Neuron (in vitro differentiated cells): ENCODE measurements at regions not wholly inside any gene's neighbourhood (a gene's known extent, or its start where the extent isn't known, plus 50 kb on each side); places are given as distances from the start of the nearest gene placed in this dataset.

Experiments used
- H2AFZ ChIP-seq: one replicate; pipeline ENCODE4 v1.6.1; 2013; ENCODE audit warnings: low read depth, mild to moderate bottlenecking, inconsistent platforms, low read length, moderate library complexity
- H3K27me3 ChIP-seq: one replicate; pipeline ENCODE4 v1.6.1; 2013; ENCODE audit warnings: low read length; ENCODE audit not compliant: insufficient read depth
- H3K36me3 ChIP-seq: one replicate; pipeline ENCODE4 v1.6.1; 2013; ENCODE audit warnings: low read length; ENCODE audit not compliant: insufficient read depth
- H3K4me1 ChIP-seq: one replicate; pipeline ENCODE4 v1.6.1; 2013; ENCODE audit warnings: low read length; ENCODE audit not compliant: insufficient read depth
- H3K4me3 ChIP-seq: 2 replicates; pipeline ENCODE4 v1.5.1; 2013; ENCODE audit warnings: mild to moderate bottlenecking, low read length, moderate library complexity
- H3K9me3 ChIP-seq: one replicate; pipeline ENCODE4 v1.6.1; 2013; ENCODE audit warnings: low read length

DNA sequence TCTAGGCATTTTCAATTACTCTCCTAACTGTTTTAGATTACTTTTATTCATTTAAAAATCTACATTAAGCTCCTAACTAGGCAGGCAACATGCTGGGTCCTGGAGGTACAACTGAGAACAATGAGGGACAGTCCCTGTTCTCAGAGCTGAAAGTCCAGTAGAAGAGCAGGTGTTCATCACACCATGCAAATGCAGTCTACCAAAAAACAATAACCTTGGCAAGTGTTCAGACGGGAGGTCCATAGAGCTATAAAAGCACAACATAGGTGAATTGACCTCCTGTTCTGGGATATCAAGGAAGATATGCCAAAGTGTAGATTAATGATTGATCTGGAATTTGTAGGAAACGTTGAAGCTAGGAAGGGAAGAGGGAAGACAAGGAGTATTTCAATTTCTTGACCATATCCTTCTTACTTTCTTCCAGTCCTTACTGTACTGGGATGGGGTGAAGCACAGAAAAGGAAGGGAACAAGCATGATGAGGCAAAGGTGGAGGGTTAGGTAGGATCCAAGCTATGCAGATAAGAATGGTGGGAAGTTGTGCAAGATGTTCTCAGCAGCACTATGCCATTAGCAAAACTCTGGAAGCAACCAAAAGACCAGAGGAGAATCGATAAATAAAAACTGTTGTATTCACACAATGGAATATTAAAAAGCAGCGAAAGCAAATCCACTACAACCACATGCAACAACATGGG is 485.7 kb upstream of the JARID2 start:
- Histone ChIP-seq H3K4me1 (peaks cover 2% of the 10 kb centered on the region), H3K36me3 (no peaks in the 10 kb centered on the region), H3K27me3 (no peaks in the 10 kb centered on the region), H3K4me3 (no peak overlapping the region), H3K9me3 (peaks cover 2% of the 10 kb centered on the region), H2AFZ (no peak overlapping the region)

DNA sequence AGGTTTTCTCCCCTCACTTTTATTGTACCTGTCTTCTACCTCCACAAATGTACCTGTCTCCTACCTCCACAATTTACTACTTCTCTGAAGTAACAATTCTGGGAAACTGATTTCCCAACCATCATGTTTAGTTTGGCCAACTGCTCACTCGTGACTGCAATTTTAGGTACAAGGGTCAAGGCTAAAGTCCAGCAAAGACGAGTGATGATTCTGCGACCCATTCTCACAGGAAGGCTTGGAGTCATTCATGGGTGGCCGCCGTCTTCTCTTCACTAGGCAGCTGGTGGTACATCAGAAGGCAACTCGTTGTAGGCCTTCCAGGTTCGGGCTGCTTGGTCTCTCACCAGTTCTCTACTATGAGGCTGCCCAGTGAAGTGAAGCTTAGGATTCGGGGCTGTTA is 483.8 kb upstream of the JARID2 start:
- Histone ChIP-seq H3K36me3 (no peaks in the 10 kb centered on the region), H3K27me3 (no peaks in the 10 kb centered on the region), H3K9me3 (peaks cover 2% of the 10 kb centered on the region), H3K4me1 (peaks cover 2% of the 10 kb centered on the region), H3K4me3 (no peak overlapping the region), H2AFZ (no peak overlapping the region)

DNA sequence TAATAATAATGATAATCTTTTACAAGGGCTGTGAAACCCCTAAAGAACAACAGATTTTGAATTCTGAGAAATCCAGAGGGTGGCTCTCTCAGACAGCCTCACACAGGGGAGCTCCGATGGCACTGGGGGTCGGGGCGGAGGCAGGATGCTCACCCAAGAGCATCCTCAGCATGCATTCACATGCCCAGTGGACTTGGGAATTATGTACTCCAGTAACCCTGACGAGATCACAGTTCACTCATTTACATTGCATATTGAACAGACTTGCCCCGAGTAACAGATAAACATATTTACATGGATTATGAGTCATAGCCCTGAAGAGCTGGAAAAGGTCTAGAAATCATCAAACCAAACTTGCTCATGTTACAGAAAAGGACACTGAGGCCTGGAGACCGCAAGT is 482.7 kb upstream of the JARID2 start:
- H3K9me3 ChIP-seq: peaks cover 2% of the 10 kb centered on the region
- no peak overlapping the region for H3K4me3 ChIP-seq
- peaks cover 2% of the 10 kb centered on the region for H3K4me1 ChIP-seq
- H2AFZ ChIP-seq: no peak overlapping the region
- no peaks in the 10 kb centered on the region for H3K27me3 ChIP-seq
- H3K36me3 ChIP-seq: no peaks in the 10 kb centered on the region

DNA sequence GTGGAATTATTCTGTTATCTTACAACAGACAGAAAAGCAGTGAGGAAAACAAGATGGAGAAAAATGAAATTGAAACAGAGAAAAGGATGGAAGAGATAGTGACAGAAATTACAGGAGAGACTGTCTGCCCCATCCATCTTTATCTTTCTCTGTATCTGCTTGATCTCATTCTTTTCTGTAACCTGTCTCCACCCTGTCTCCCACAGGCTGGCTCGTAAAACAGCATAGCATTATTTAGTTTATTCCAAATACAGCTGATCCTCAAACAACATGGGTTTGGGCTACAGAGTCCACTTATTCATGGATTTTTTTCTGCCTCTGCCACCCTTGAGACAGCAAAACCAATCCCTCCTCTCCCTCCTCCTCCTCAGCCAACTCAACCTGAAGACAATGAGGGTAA is 482.3 kb upstream of the JARID2 start:
- peaks cover 2% of the 10 kb centered on the region for H3K9me3 ChIP-seq
- no peaks in the 10 kb centered on the region for H3K4me1 ChIP-seq

DNA sequence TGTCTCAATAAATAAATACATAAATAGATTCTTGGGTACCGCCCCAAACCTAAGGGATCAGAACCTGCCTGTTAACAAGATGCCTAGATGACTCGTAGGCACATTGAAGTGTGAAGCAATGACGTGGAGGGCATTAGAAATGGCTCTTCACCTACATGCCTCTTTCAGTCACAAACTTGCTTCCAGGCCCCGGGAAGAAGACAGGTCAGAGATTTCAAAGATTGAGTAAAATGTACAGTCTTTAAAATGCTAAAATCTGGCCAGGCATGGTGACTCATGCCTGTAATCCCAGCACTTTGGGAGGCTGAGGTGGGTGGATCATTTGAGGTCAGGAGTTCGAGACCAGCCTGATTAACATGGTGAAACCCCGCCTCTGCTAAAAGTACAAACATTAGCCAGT is 480.8 kb upstream of the JARID2 start:
- no peak overlapping the region for H3K4me3 ChIP-seq
- peaks cover 2% of the 10 kb centered on the region for H3K9me3 ChIP-seq
- no peak overlapping the region for H2AFZ ChIP-seq
- H3K4me1 ChIP-seq: peaks cover 1% of the 10 kb centered on the region
- H3K36me3 ChIP-seq: no peaks in the 10 kb centered on the region
- H3K27me3 ChIP-seq: no peaks in the 10 kb centered on the region

More for the DNA sequence above, 482.3 kb upstream of the JARID2 start:
- Histone ChIP-seq H3K36me3 (no peaks in the 10 kb centered on the region), H3K27me3 (no peaks in the 10 kb centered on the region), H2AFZ (no peak overlapping the region), H3K4me3 (no peak overlapping the region)

DNA sequence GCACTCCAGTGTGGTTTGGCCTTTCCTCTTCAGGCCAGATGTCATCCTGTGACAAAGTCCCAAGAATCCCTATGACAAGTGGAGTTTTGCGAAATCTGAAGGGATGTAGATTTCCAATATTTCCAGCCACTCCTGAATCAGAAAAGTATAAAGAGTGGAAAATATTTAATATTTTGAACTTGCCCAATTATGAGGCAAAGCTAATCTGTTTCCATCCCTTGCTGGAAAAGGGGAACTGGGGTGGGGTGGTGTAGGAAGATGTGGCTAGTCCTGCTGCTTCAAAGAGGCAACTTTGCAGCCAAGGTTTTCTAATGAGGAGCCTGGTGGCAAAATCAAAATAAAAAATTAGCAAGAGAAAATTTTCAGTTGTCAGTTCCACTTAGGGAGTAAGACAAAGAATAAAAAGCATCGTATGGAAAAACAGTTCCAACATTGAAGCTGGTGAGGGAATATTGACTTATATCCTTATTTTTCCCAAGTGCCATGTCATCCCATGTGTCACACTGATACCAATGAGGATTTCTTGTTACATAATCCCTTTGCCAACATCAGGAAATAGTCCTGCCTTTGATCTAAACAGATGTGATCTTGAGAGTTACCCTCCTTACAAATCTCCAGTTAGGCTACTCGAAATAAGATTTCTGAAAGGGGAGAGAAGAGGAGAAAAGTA is 480.0 kb upstream of the JARID2 start:
- no peaks in the 10 kb centered on the region for H3K36me3 ChIP-seq
- H3K4me3 ChIP-seq: no peak overlapping the region
- peaks cover 8% of the 10 kb centered on the region for H3K4me1 ChIP-seq
- H3K27me3 ChIP-seq: no peaks in the 10 kb centered on the region
- peaks cover 2% of the 10 kb centered on the region for H3K9me3 ChIP-seq
- no peak overlapping the region for H2AFZ ChIP-seq

DNA sequence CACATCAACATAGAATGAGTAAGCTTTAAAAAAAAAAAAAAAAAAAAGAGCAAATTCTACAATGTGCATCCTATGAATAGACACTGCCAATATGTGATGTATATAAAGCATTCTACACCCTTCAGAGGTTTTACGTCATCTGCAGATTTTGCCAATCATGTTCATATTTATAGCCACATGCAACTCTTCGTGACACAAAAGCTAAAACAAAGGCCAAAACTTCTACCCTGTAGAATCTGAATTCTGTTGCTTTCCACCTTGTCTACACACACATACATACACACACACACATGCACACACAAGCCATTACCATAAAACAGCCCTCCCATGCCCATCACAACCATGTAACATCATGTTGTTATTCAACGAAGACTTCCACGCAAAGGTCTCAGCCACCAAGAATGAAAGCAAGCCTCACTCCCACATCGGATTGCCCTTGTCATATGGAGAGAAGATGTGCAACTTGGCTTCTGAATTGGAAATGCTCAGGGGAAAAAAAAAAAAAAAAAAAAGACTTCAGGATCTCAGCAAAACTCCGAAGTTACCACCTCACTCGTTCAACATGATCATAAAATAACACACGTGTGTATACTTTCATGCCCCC is 479.4 kb upstream of the JARID2 start:
- Histone ChIP-seq H3K4me1 (peaks cover 9% of the 10 kb centered on the region), H3K36me3 (no peaks in the 10 kb centered on the region), H3K9me3 (no peaks in the 10 kb centered on the region), H3K27me3 (no peaks in the 10 kb centered on the region), H2AFZ (no peak overlapping the region), H3K4me3 (no peak overlapping the region)

DNA sequence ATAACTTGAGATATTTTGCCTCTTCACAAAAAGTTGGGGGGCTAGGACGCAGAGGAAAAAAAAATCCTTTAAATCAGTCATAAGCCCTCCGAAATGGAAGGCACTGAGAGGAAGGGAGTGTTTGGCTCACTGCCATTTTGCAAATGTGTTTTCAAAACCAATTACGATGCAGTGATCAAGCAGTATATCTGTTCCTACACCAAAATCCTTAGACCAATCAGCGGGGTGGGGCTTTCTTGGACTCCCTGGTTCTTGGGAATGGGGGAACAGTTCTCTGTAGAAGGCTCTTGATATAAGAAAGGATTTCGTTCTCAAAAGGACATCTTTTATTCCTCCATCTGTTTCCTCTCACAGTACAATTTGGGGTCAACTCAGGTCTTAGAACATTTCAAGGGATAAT is 478.6 kb upstream of the JARID2 start:
- H3K9me3 ChIP-seq: no peaks in the 10 kb centered on the region
- no peak overlapping the region for H2AFZ ChIP-seq
- no peaks in the 10 kb centered on the region for H3K36me3 ChIP-seq
- H3K4me1 ChIP-seq: peaks cover 9% of the 10 kb centered on the region
- H3K27me3 ChIP-seq: no peaks in the 10 kb centered on the region
- H3K4me3 ChIP-seq: no peak overlapping the region

DNA sequence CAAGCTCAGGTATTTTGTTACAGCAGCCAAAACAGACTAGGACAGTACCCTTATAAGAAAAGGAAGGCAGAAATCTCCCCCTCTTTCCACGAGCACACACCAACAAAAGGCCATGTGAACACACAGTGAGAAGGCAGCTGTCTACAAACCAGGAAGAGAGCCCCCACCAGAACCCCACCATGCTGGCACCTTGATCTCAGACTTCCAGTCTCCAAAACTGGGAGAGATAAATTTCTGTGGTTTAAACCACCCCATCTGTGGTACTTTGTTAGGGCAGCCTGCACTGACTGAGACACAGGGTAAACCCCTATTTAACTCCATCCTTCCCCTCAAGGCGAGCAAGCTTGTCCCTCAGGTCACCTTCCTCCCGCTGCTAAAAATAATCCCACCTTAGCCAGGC is 475.8 kb upstream of the JARID2 start:
- Histone ChIP-seq H3K9me3 (no peaks in the 10 kb centered on the region), H2AFZ (no peak overlapping the region), H3K4me1 (peaks cover 9% of the 10 kb centered on the region), H3K4me3 (no peak overlapping the region), H3K36me3 (no peaks in the 10 kb centered on the region), H3K27me3 (no peaks in the 10 kb centered on the region)

DNA sequence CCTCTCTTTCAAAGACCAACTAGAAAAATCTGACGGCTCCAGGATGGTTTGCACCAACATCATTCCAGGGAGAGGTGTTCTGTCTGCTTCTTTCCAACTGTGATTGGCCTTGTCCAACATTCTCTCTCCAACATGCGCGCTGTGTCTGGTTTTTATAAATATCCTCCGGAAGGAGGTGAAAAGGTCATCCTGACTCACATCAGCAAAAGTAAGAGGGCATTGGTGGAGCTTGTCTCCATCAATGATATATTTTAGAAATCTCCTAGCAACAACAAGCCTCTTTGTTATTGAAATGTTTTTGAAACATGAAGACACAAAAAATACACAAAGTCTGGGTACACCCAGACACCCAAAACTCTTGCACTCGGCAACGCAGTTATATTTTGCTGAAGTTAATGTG is 475.3 kb upstream of the JARID2 start:
- Histone ChIP-seq H3K4me3 (no peak overlapping the region), H3K36me3 (no peaks in the 10 kb centered on the region), H3K27me3 (no peaks in the 10 kb centered on the region)

DNA sequence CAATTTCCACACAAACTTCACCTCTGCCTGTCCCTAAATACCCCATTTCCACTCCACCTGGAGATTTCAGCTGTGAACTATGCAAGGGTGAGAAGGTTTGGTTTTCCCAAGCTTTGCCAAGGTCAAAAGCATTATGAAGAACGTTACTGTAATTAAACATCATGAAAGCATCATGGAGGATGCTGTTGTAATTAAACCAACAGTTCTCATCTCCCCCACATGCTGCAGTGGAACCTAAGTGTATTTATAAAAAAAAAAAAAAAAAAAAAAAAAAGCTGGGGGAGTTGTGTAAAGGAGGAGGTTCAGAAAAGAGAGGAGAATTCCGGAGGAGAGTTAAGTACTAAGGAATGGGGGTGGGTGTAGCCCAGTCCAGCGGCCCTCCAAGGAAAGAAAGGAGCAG is 474.9 kb upstream of the JARID2 start:
- peaks cover 9% of the 10 kb centered on the region for H3K4me1 ChIP-seq

More for the DNA sequence above, 475.3 kb upstream of the JARID2 start:
- Histone ChIP-seq H2AFZ (no peak overlapping the region), H3K4me1 (peaks cover 9% of the 10 kb centered on the region), H3K9me3 (no peaks in the 10 kb centered on the region)

DNA sequence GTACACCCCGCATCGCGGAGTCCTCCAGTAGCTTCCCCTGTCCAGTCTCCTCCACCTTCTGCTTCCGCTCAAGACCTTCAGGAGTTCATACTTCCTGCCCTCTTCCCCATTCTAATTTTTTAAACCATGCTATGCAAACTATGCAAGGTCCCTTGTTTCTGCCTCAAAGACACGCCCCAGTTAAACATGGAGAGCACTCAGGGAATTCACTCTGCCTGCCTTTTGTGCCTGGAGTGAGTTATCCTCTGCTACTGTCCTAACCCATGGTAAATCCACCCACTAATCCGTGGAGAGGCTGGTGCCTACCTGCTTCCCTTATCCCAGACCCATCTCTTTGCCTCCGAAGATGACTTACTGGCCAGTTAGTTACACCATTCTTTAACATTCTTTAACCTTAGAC is 473.7 kb upstream of the JARID2 start:
- Histone ChIP-seq H3K27me3 (no peaks in the 10 kb centered on the region), H3K36me3 (no peaks in the 10 kb centered on the region), H3K4me1 (peaks cover 9% of the 10 kb centered on the region), H3K9me3 (peaks cover 2% of the 10 kb centered on the region), H3K4me3 (no peak overlapping the region), H2AFZ (no peak overlapping the region)

More for the DNA sequence above, 474.9 kb upstream of the JARID2 start:
- Histone ChIP-seq H3K27me3 (no peaks in the 10 kb centered on the region), H2AFZ (no peak overlapping the region), H3K4me3 (no peak overlapping the region), H3K9me3 (peaks cover 2% of the 10 kb centered on the region), H3K36me3 (no peaks in the 10 kb centered on the region)

DNA sequence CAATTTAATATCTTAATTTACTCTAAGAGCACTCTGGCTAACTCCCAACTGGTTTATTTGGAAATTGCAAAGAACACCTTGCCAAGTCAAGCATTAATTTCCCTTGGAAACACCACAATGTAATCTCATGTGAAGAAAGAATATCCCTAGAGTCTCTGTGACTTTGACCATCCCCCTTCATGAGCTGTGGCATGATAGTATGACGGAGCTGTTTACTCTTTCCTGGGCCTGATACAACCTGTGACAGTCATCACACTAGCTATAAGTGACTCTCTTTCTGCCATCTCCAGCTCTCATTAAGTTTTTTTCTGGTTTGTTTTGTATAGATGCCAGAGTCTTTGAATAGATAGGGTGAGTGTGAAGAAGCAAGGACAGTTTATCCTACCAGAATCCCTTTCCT is 470.3 kb upstream of the JARID2 start:
- H3K4me1 ChIP-seq: peaks cover 18% of the 10 kb centered on the region
- H3K9me3 ChIP-seq: peaks cover 2% of the 10 kb centered on the region
- no peak overlapping the region for H3K4me3 ChIP-seq
- H3K27me3 ChIP-seq: no peaks in the 10 kb centered on the region
- H3K36me3 ChIP-seq: no peaks in the 10 kb centered on the region
- no peak overlapping the region for H2AFZ ChIP-seq
